Stimulated activated CD4-positive, alpha-beta T cell treated with anti-CD3 and anti-CD28 coated beads, Interleukin-4, amount 100 ng/mL, for 4 hours (primary cell): ENCODE measurements at regions not wholly inside any gene's neighbourhood (a gene's known extent, or its start where the extent isn't known, plus 50 kb on each side); places are given as distances from the start of the nearest gene placed in this dataset.
"Not testable (repeated sequence)": the region's sequence is repeated elsewhere in the genome, so short reads cannot be mapped to it uniquely, and the experiment has no call there.

Experiments used
- DNase-seq, 2 experiments: peaks; one replicate each; pipeline ENCODE4 v3.0.0-alpha.2; 2020

- DNase-seq: not testable (repeated sequence)
These were observed 132.9 kb downstream of the TMEM167A start for GRCh38 chr5:82944267-82944666.

GRCh38 chr5:82942083-82942881, 134.9 kb downstream of the TMEM167A start:
- no peak for DNase-seq

GRCh38 chr5:82938901-82939725, 138.1 kb downstream of the TMEM167A start:
- no peak for DNase-seq

GRCh38 chr5:82932473-82933220, 144.5 kb downstream of the TMEM167A start:
- DNase-seq: not testable (repeated sequence)

- no peak for DNase-seq
These were observed 146.1 kb downstream of the TMEM167A start for GRCh38 chr5:82931110-82931509.

- DNase-seq: no peak
These were observed 152.2 kb downstream of the TMEM167A start for GRCh38 chr5:82925061-82925411.

GRCh38 chr5:82924226-82925060, 152.8 kb downstream of the TMEM167A start:
- DNase-seq: no peak

- DNase-seq: no peak
These were observed 155.0 kb downstream of the TMEM167A start for GRCh38 chr5:82922086-82922734.

- no peak for DNase-seq
These were observed 158.7 kb downstream of the TMEM167A start for GRCh38 chr5:82918311-82919031.

- DNase-seq: no peak
These were observed 159.6 kb downstream of the TMEM167A start for GRCh38 chr5:82917584-82917983.

- DNase-seq: no peak
These were observed 163.2 kb downstream of the TMEM167A start for GRCh38 chr5:82913971-82914370.

- no peak for DNase-seq
These were observed 164.7 kb downstream of the TMEM167A start for GRCh38 chr5:82912462-82912861.

- no peak for DNase-seq
These were observed 165.3 kb downstream of the TMEM167A start for GRCh38 chr5:82911910-82912309.

GRCh38 chr5:82910905-82911304, 166.3 kb downstream of the TMEM167A start:
- DNase-seq: no peak

- no peak for DNase-seq
These were observed 166.7 kb downstream of the TMEM167A start for GRCh38 chr5:82910491-82910890.

- no peak for DNase-seq
These were observed 167.4 kb downstream of the TMEM167A start for GRCh38 chr5:82909771-82910170.

GRCh38 chr5:82905986-82906385, 171.2 kb downstream of the TMEM167A start:
- DNase-seq: no peak

GRCh38 chr5:82901281-82901888, 175.8 kb downstream of the TMEM167A start:
- DNase-seq: no peak

GRCh38 chr5:82894716-82895115, 182.5 kb downstream of the TMEM167A start:
- DNase-seq: no peak

GRCh38 chr5:82889088-82889487, 188.1 kb downstream of the TMEM167A start:
- DNase-seq: no peak

- no peak for DNase-seq
These were observed 190.3 kb downstream of the TMEM167A start for GRCh38 chr5:82886911-82887310.
